HEK293 (cell line): ENCODE measurements at regions not wholly inside any gene's neighbourhood (a gene's known extent, or its start where the extent isn't known, plus 50 kb on each side); places are given as distances from the start of the nearest gene placed in this dataset.

Experiments
- CTCF ChIA-PET: fragments of 350-600 bp; formaldehyde crosslinking; extraction: SDS; loops from one replicate; lab custom pipeline; 2021; ENCODE audit warnings: antibody characterized with exemption; lab: Yijun Ruan, JAX
- POLR2A ChIA-PET: fragments of 300-600 bp; formaldehyde crosslinking; extraction: SDS; loops from one replicate; lab custom pipeline; 2020; ENCODE audit warnings: antibody characterized with exemption, inconsistent platforms; lab: Yijun Ruan, JAX
- H3K27ac ChIP-seq: fragments of 200-500 bp; sonication (Bioruptor generic); 2 replicates; pipeline ENCODE4 v1.5.1; 2014; ENCODE audit warnings: low read depth, low read length, control low read depth, inconsistent platforms; ENCODE audit errors: extremely low read depth
- H3K36me3 ChIP-seq, 2 experiments: fragments of 200-500 bp in 1 of 2; sonication (Bioruptor generic) in 1 of 2; 1 replicate in 1 of 2; 2 replicates in 1 of 2; pipeline ENCODE4 v1.5.1; 2014 to 2017; ENCODE audit warnings: inconsistent platforms in 2 of 2, low read length in 2 of 2; ENCODE audit not compliant: control insufficient read depth in 2 of 2, insufficient read depth in 1 of 2
- H3K4me1 ChIP-seq: fragments of 200-500 bp; sonication (Bioruptor generic); 2 replicates; pipeline ENCODE4 v1.5.1; 2014; ENCODE audit warnings: mild to moderate bottlenecking, low read length, inconsistent platforms; ENCODE audit not compliant: control insufficient read depth, insufficient read depth
- H3K4me3 ChIP-seq: 2 replicates; pipeline ENCODE4 v1.5.1; 2011; ENCODE audit warnings: low read depth, mild to moderate bottlenecking, control low read depth, low read length, moderate library complexity
- H3K9me3 ChIP-seq: fragments of 200-500 bp; sonication (Bioruptor generic); 2 replicates; pipeline ENCODE4 v1.5.1; 2014; ENCODE audit warnings: low read depth, low read length, inconsistent platforms; ENCODE audit not compliant: control insufficient read depth, insufficient read depth
- GLI2 ChIP-seq: fragments of 450-650 bp; formaldehyde crosslinking; IDR thresholded peaks from 2 replicates; pipeline ENCODE4; 2017; ENCODE audit warnings: missing biosample characterization, missing genetic modification characterization, low read depth, borderline replicate concordance
- KLF9 ChIP-seq: fragments of 450-650 bp; formaldehyde crosslinking; IDR thresholded peaks from 2 replicates; pipeline ENCODE4 v1.5.1; 2016; ENCODE audit warnings: missing biosample characterization, missing genetic modification characterization, low read depth
- ZBTB1 ChIP-seq: fragments of 450-650 bp; formaldehyde crosslinking; IDR thresholded peaks from 2 replicates; pipeline ENCODE4 v1.5.1; 2016; ENCODE audit warnings: missing biosample characterization, missing genetic modification characterization
- ZBTB7A ChIP-seq: fragments of 450-650 bp; formaldehyde crosslinking; IDR thresholded peaks from 2 replicates; pipeline ENCODE4 v1.5.1; 2016; ENCODE audit warnings: low read depth, missing biosample characterization, missing genetic modification characterization
- ZBTB8A ChIP-seq: fragments of 450-650 bp; formaldehyde crosslinking; IDR thresholded peaks from 2 replicates; pipeline ENCODE4 v1.5.1; 2016; ENCODE audit warnings: missing biosample characterization, missing genetic modification characterization
- ZFP3 ChIP-seq: fragments of 450-650 bp; formaldehyde crosslinking; IDR thresholded peaks from 2 replicates; pipeline ENCODE4 v1.5.1; 2016; ENCODE audit warnings: low read depth, missing biosample characterization, missing genetic modification characterization
- ZNF169 ChIP-seq: fragments of 450-650 bp; formaldehyde crosslinking; IDR thresholded peaks from 2 replicates; pipeline ENCODE4 v1.5.1; 2016; ENCODE audit warnings: missing biosample characterization, missing genetic modification characterization
- ZNF214 ChIP-seq: fragments of 450-650 bp; formaldehyde crosslinking; IDR thresholded peaks from 2 replicates; pipeline ENCODE4 v1.5.1; 2017; ENCODE audit warnings: missing biosample characterization, mild to moderate bottlenecking, missing genetic modification characterization, borderline replicate concordance
- ZNF23 ChIP-seq: fragments of 450-650 bp; formaldehyde crosslinking; IDR thresholded peaks from 2 replicates; pipeline ENCODE4 v1.5.1; 2016; ENCODE audit warnings: missing biosample characterization, missing genetic modification characterization, borderline replicate concordance
- ZNF335 ChIP-seq: fragments of 450-650 bp; formaldehyde crosslinking; conservative IDR thresholded peaks from 2 replicates; pipeline ENCODE4 v1.5.1; 2016; ENCODE audit warnings: missing biosample characterization, missing genetic modification characterization
- ZNF426 ChIP-seq: fragments of 450-650 bp; formaldehyde crosslinking; IDR thresholded peaks from 2 replicates; pipeline ENCODE4 v1.5.1; 2017; ENCODE audit warnings: missing biosample characterization, missing genetic modification characterization, mild to moderate bottlenecking, inconsistent platforms, moderate library complexity
- ZNF610 ChIP-seq: fragments of 450-650 bp; formaldehyde crosslinking; IDR thresholded peaks from 2 replicates; pipeline ENCODE4 v1.5.1; 2016; ENCODE audit warnings: missing biosample characterization, missing genetic modification characterization, borderline replicate concordance
- ZNF621 ChIP-seq: fragments of 450-650 bp; formaldehyde crosslinking; IDR thresholded peaks from 2 replicates; pipeline ENCODE4 v1.5.1; 2017; ENCODE audit warnings: missing biosample characterization, missing genetic modification characterization
- ZNF777 ChIP-seq: fragments of 450-650 bp; formaldehyde crosslinking; IDR thresholded peaks from 2 replicates; pipeline ENCODE4 v1.5.1; 2017; ENCODE audit warnings: missing biosample characterization, missing genetic modification characterization, borderline replicate concordance
- TF ChIP-seq, protein P1 (sequence below): fragments of 450-650 bp; formaldehyde crosslinking; IDR thresholded peaks from 2 replicates; pipeline ENCODE4 v1.5.1; 2016; ENCODE audit warnings: missing biosample characterization, missing genetic modification characterization
- TF ChIP-seq, protein P2 (sequence below): fragments of 450-650 bp; formaldehyde crosslinking; IDR thresholded peaks from 2 replicates; pipeline ENCODE4 v1.5.1; 2016; ENCODE audit warnings: missing biosample characterization, missing genetic modification characterization
- TF ChIP-seq, protein P3 (sequence below): fragments of 450-650 bp; formaldehyde crosslinking; IDR thresholded peaks from 2 replicates; pipeline ENCODE4 v1.5.1; 2016; ENCODE audit warnings: missing biosample characterization, missing genetic modification characterization, low read depth
- TF ChIP-seq, protein P4 (sequence below): fragments of 450-650 bp; formaldehyde crosslinking; IDR thresholded peaks from 2 replicates; pipeline ENCODE4 v1.5.1; 2017; ENCODE audit warnings: missing biosample characterization, missing genetic modification characterization

DNA sequence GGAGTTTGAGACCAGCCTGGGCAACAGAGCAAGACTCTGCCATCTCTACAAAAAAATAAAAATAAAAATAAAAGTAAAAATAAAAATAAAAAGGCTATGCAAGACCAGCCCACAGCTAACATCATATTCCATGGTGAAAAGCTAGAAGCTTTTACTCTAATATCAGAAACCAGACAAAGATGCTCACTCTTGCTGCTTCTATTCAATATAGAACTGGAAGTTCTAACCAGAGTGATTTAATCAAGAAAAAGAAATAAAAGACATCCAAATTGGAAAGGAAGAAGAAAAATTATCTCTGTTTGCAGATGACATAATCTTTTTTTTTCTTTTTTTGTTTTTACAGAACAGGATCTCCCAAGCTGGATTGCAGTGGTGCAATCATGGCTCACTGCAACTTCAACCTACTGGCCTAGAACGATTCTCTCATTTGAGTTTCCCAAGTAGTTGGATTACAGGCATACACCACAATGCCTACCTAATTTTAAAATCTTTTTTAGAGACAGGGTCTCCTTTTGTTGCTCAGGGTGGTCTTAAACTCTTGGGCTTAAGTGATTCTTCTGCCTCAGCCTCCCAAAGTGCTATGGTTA lies 100.7 kb upstream of the JAG1 start:
- no peak overlapping the region for H3K27ac ChIP-seq
- H3K4me1 ChIP-seq: peaks cover 3% of the 10 kb centered on the region
- POLR2A ChIA-PET: no interaction called here
- no peaks in the 10 kb centered on the region for H3K36me3 ChIP-seq
- TF ChIP-seq ZNF335 (tag by site-specific recombination) (no peak), ZNF777 (tag by site-specific recombination) (no peak), ZNF610 (tag by site-specific recombination) (no peak), GLI2 (no peak), ZNF621 (tag by site-specific recombination) (no peak), ZNF169 (tag by site-specific recombination) (no peak), ZBTB1 (tag by site-specific recombination) (no peak), ZNF214 (tag by site-specific recombination) (no peak), ZFP3 (tag by site-specific recombination) (no peak), ZBTB8A (tag by site-specific recombination) (no peak), ZNF23 (tag by site-specific recombination) (no peak), ZBTB7A (no peak), KLF9 (tag by site-specific recombination) (no peak), ZNF426 (tag by site-specific recombination) (no peak)
- TF ChIP-seq, protein P1, sequence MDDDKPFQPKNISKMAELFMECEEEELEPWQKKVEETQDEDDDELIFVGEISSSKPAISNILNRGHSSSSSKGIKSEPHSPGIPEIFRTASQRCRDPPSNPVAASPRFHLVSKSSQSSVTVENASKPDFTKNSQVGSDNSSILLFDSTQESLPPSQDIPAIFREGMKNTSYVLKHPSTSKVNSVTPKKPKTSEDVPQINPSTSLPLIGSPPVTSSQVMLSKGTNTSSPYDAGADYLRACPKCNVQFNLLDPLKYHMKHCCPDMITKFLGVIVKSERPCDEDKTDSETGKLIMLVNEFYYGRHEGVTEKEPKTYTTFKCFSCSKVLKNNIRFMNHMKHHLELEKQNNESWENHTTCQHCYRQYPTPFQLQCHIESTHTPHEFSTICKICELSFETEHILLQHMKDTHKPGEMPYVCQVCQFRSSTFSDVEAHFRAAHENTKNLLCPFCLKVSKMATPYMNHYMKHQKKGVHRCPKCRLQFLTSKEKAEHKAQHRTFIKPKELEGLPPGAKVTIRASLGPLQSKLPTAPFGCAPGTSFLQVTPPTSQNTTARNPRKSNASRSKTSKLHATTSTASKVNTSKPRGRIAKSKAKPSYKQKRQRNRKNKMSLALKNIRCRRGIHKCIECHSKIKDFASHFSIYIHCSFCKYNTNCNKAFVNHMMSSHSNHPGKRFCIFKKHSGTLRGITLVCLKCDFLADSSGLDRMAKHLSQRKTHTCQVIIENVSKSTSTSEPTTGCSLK (tag by site-specific recombination): no peak
- TF ChIP-seq, protein P2, sequence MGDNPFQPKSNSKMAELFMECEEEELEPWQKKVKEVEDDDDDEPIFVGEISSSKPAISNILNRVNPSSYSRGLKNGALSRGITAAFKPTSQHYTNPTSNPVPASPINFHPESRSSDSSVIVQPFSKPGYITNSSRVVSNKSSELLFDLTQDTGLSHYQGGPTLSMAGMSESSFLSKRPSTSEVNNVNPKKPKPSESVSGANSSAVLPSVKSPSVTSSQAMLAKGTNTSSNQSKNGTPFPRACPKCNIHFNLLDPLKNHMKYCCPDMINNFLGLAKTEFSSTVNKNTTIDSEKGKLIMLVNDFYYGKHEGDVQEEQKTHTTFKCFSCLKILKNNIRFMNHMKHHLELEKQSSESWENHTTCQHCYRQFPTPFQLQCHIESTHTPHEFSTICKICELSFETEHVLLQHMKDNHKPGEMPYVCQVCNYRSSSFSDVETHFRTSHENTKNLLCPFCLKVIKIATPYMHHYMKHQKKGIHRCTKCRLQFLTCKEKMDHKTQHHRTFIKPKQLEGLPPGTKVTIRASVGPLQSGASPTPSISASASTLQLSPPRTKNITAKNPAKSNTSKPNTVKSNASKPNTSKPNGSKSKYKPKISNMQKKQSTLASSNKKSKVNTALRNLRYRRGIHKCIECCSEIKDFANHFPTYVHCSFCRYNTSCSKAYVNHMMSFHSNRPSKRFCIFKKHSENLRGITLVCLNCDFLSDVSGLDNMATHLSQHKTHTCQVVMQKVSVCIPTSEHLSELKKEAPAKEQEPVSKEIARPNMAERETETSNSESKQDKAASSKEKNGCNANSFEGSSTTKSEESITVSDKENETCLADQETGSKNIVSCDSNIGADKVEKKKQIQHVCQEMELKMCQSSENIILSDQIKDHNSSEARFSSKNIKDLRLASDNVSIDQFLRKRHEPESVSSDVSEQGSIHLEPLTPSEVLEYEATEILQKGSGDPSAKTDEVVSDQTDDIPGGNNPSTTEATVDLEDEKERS: no peak
- TF ChIP-seq, protein P3, sequence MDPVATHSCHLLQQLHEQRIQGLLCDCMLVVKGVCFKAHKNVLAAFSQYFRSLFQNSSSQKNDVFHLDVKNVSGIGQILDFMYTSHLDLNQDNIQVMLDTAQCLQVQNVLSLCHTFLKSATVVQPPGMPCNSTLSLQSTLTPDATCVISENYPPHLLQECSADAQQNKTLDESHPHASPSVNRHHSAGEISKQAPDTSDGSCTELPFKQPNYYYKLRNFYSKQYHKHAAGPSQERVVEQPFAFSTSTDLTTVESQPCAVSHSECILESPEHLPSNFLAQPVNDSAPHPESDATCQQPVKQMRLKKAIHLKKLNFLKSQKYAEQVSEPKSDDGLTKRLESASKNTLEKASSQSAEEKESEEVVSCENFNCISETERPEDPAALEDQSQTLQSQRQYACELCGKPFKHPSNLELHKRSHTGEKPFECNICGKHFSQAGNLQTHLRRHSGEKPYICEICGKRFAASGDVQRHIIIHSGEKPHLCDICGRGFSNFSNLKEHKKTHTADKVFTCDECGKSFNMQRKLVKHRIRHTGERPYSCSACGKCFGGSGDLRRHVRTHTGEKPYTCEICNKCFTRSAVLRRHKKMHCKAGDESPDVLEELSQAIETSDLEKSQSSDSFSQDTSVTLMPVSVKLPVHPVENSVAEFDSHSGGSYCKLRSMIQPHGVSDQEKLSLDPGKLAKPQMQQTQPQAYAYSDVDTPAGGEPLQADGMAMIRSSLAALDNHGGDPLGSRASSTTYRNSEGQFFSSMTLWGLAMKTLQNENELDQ: no peak
- TF ChIP-seq, protein P4, sequence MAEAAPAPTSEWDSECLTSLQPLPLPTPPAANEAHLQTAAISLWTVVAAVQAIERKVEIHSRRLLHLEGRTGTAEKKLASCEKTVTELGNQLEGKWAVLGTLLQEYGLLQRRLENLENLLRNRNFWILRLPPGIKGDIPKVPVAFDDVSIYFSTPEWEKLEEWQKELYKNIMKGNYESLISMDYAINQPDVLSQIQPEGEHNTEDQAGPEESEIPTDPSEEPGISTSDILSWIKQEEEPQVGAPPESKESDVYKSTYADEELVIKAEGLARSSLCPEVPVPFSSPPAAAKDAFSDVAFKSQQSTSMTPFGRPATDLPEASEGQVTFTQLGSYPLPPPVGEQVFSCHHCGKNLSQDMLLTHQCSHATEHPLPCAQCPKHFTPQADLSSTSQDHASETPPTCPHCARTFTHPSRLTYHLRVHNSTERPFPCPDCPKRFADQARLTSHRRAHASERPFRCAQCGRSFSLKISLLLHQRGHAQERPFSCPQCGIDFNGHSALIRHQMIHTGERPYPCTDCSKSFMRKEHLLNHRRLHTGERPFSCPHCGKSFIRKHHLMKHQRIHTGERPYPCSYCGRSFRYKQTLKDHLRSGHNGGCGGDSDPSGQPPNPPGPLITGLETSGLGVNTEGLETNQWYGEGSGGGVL (tag by site-specific recombination): no peak
- no peak overlapping the region for H3K4me3 ChIP-seq
- no peaks in the 10 kb centered on the region for H3K9me3 ChIP-seq
- CTCF ChIA-PET: no interaction called here
